CD1c-positive myeloid dendritic cell (primary cell): ENCODE measurements at regions not wholly inside any gene's neighbourhood (a gene's known extent, or its start where the extent isn't known, plus 50 kb on each side); places are given as distances from the start of the nearest gene placed in this dataset.

Experiments
- DNase-seq: peaks from one replicate; pipeline ENCODE4 v3.0.0-alpha.2; 2016; ENCODE audit errors: extremely low spot score

GRCh38 chr4:181731900-181732299, 511.3 kb upstream of the TENM3 start:
- DNase-seq, result no peak

GRCh38 chr4:181737744-181738143, 505.5 kb upstream of the TENM3 start:
- no peak for DNase-seq

DNA sequence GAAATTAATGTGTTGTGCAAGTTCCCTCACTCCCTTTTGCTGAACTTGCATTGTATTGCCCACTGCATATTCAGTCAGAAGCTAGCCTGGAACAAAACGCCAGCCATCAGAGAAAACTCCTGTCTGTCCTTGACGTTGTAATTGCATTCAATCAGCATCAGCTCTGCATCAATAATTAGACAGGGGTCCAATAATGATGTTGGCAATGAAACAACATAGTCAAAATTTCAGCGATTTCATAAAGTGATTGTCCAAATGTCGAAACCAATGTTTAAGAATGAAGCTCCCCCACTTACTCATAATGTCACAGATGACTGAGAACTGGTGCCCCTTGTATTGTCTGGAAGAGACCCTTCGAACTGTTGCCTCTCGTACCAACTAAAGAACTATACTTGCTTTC, 504.2 kb upstream of the TENM3 start:
- DNase-seq, result no peak

- DNase-seq, result no peak
These were observed 501.7 kb upstream of the TENM3 start for GRCh38 chr4:181741513-181741912.

DNA sequence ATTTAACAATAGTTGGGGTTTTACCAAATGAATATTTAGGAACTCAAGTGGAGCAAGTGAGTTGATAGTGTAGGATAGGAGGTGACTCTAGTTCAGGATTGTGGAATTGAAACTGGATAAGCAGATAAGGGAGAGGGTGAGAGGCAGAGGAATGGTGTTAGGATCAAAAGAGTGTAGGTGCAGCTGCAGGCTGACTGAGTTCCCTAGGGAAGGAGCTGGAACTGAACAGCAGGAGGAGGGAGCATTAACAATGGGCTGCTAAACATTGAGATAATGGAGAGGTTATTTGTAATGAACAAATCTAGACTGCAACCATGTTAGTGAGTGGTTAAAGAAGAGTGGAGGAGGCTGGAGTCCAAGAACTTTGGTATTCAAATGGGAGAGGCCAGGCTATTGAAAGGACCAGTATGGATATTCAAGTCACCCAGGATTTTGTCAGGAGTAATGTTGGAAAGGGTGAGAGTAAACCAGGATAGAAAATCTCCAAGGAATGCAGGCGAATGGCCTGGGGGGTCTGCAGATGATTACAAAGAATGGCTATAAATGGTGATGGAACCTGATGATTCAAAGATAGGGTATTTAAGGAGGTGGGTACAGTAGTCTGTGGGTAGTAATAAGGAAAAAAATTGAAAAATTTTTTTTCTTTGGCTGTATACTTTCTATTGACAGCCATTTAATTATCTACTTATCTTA, 497.1 kb upstream of the TENM3 start:
- DNase-seq, result no peak

DNA sequence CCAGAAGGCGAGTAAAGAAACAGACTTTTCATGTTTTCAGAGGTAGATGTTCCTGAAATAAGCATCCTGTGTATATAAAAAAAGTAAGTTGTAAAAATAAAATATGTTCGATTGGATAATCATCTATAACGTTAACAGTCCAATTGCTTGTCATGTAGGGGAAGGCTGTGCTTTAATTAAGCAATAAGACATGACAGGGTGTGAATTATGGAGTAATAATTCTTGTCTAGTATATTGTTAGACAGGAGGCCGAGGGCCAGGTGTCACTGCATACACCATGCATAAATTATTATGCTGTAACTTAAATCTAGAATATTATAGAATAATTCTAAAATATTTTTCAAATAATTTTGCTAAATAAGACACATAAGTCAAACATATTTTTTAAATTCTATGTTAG, 494.6 kb upstream of the TENM3 start:
- DNase-seq, result no peak

GRCh38 chr4:181752516-181752915, 490.7 kb upstream of the TENM3 start:
- DNase-seq, result no peak

GRCh38 chr4:181753207-181753606, 490.0 kb upstream of the TENM3 start:
- DNase-seq, result no peak

DNA sequence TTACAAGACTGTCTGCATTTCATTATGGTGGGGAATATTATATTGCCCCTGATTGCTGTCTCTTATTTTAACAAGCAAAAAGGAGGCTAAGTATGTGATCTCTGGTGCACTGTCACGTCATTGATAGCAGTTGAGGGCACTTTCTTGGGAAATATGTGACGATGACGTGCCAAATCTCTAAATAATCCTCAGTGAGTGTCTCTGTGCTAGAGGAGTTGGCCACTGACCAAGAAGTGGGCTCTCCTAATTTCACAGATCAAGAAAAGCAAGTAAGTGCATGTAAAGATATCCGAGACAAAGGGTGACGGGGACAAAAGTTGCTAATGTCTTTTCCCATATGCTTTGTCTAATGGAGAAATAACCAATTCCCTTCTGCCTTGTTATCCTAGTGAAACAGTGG, 487.4 kb upstream of the TENM3 start:
- no peak for DNase-seq

DNA sequence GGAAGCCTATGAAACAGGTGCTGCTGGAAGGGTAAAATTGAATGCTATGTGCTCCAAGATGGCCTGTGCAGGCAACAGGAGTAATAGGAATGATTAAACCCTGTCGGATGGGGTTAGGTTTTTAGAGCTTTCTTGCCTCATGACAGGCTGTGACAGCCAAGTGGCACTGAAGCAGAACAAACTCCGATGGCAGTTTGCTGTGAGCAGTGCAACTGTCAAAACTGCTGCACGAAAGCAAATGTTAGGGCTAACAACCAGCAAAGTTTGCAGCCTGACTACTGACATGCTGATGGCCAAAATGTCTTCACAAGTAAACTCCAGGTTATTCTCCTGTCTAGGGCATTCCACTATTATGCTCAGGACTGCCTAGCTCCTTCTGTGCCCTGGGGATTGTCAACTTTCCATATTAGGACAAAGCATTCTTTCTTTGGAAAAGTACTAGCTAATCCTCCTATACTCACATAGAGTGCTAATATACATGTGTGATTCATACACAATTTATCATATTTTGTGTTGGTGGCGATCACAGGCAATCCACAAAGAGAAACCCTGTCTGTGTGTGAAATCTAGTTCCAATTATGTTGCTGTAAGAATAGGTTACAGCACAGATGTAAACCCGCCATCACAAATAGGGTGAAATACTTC, 486.6 kb upstream of the TENM3 start:
- DNase-seq, result no peak

GRCh38 chr4:181757098-181757497, 486.1 kb upstream of the TENM3 start:
- no peak for DNase-seq

DNA sequence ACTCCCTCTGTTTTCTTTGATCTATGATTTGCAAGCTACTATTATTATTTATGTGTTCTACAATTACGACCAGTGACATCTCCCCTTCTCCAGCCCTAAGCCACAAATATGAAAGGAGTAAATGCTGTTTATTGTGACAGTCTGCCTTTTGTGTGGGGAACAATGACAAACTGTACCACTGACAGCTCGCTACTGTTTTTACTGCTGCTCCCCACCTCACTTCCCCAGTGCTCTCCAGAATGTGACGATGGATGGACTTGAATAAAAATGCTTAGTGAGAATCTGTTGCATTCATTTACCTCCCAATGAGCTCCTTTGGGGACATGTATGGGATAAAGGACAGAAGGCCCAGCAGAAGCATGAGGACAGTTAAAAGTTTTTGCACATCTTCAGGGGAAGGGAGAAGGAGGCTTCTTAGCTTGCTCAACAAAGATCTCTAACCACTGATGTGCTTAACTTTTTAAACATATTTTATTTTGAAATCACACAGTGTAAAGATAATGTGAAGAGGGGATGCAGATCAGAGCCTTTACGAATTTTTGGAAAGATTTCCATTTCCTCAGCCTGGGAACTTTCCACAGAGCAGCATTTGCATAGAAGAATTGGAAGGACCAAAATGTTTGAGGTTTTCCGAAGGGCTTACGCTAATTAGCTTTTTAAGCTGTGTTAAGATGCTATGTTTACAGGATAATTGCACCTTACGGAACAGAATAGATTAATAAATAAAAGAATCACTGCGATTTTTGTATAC, 485.1 kb upstream of the TENM3 start:
- DNase-seq, result no peak

DNA sequence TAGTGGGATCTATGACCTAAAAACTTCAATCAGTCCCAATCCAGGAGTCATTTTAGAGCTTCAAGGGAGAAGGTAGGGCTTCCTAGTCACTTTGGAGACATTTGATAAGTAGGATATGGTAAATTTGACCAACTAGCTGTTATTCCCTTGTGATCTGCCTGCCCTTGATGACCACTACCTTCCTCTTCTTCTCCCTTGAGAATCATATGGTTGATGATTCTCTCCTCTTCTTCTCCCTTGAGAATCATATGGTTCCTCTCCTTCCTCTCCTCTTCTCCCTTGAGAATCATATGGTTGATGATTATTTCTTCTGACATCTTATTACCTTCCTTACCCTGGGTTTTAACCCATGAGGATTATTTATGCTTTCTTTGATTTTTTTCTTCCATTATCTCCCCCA, 482.6 kb upstream of the TENM3 start:
- no peak for DNase-seq

DNA sequence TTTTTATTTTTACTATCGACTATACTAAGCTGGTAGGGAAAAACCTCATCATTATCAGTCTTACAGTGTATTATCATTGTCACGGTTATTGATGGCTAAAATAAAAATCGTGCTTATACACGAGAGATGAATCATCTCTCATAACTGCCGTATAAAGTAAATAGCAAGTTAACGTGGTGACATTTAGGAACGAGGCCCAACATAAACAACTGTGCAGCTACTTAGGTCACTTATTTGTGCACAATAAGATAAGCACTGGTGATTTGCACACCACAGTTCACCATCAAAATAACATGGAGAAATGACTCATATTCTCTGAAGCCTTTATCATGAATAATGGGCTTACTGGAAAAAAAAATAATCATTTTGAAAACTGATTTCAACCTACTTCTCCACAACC, 482.0 kb upstream of the TENM3 start:
- no peak for DNase-seq

DNA sequence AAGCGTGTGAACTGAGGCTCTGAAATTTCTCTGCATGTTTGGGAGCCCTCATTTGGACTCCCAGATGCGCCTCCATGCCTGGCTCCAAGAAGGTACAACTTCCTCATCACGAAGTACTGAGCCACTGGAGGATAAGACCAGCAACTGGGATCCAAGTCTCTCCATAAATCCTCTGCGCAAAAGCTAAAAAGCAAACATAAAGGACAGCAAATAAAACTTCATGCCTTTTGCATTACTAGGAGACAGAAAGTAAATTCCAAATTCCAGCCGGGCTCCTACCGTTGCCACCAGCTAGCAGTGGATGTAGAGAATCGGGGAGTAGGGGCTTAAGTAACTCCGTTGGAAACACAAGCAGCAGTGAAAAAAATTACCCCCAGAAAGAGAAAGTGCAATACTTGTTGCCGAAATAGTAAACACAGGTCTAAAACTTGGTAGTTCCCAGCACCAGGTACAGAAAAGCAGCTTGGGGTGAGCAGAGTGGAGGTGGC, 477.1 kb upstream of the TENM3 start:
- DNase-seq, result no peak

DNA sequence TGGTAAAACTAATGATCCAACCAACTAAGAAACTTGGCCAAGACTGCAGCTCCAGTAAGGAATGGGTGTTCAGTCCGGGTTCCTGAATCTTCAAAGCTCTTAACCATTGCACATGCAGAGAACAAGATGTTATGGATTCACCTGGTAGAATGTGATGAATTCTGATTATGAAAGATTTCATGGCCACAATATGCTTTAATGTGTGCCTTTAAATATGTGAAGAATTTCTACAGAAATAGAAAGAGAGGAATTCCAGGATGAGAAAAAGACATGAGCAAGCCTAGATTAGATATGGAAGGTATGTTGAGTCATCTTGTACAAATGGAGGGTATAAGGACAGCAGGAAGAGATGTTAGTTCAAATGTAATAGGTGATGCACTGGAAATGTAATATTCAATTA, 472.2 kb upstream of the TENM3 start:
- no peak for DNase-seq

- DNase-seq, result no peak
These were observed 467.9 kb upstream of the TENM3 start for GRCh38 chr4:181775298-181775697.

GRCh38 chr4:181776264-181777054, 466.7 kb upstream of the TENM3 start:
- DNase-seq, result no peak

GRCh38 chr4:181777518-181777917, 465.7 kb upstream of the TENM3 start:
- DNase-seq, result no peak

DNA sequence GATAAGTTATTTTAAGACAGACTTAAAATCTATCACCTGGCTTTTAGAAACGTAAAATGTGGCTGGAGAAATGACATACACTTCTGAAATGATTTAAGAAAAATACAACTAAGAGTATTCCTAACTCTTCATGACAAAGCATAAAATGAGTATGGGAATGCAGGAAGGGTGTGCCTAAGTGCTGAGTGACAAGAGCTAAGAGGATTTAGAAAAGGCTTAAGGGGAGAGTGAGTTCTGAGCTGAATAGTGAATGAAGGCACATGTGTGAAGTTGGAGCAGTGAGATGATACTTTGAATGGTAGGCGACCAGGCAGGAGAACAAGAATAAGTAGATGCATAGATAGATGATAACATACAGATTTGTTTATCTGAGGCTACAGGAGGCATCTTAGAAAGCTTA, 458.3 kb upstream of the TENM3 start:
- no peak for DNase-seq

GRCh38 chr4:181792641-181793040, 450.6 kb upstream of the TENM3 start:
- DNase-seq, result no peak

DNA sequence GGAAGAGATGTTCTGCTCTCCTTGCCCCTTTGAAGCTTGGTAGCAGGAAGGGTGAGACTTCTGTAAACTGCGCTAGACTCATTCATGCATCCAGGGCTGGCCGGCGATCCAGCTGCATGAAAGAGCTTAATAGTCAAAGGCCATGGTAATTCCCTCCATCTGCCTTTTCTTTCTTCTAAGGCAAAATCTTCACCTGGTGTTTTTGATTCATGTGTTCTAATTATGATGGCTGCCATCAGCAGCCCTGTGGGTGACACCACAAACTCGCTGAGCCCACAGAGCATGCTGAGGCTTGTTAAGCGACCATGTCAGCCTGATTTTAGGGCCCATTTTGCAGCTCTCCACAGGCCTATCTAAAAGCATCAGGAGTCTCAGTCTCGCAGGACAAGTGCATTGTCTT, 450.1 kb upstream of the TENM3 start:
- DNase-seq, result no peak
